NCI-H82 (cell line): ENCODE measurements at regions not wholly inside any gene's neighbourhood (a gene's known extent, or its start where the extent isn't known, plus 50 kb on each side); places are given as distances from the start of the nearest gene placed in this dataset.
A peak's percentile ranks its signal among the peaks of the same experiment; 100 is the strongest.
"Not testable (repeated sequence)": the region's sequence is repeated elsewhere in the genome, so short reads cannot be mapped to it uniquely, and the experiment has no call there.

Experiments used
- DNase-seq: peaks from one replicate; lab custom pipeline; 2025; lab: John Stamatoyannopoulos, UW

GRCh38 chr10:3347413-3348182 is 175.0 kb upstream of the PITRM1 start:
- DNase-seq: no peak

- no peak for DNase-seq
These were observed 174.3 kb upstream of the PITRM1 start for GRCh38 chr10:3346851-3347250.

GRCh38 chr10:3342771-3343170 is 170.2 kb upstream of the PITRM1 start:
- peak; percentile 25 for DNase-seq

GRCh38 chr10:3340127-3340730 is 167.6 kb upstream of the PITRM1 start:
- DNase-seq: peak; percentile 59

GRCh38 chr10:3339531-3339950 is 167.0 kb upstream of the PITRM1 start:
- DNase-seq: no peak

GRCh38 chr10:3339121-3339520 is 166.5 kb upstream of the PITRM1 start:
- DNase-seq: no peak

- no peak for DNase-seq
These were observed 165.2 kb upstream of the PITRM1 start for GRCh38 chr10:3337741-3338140.

- DNase-seq: no peak
These were observed 164.2 kb upstream of the PITRM1 start for GRCh38 chr10:3336673-3337293.

GRCh38 chr10:3333426-3333825 is 160.8 kb upstream of the PITRM1 start:
- DNase-seq: peak; percentile 28

GRCh38 chr10:3331690-3332230 is 159.2 kb upstream of the PITRM1 start:
- DNase-seq: no peak

- DNase-seq: no peak
These were observed 158.6 kb upstream of the PITRM1 start for GRCh38 chr10:3331187-3331586.

GRCh38 chr10:3330663-3331062 is 158.1 kb upstream of the PITRM1 start:
- no peak for DNase-seq

GRCh38 chr10:3325954-3326750 is 153.6 kb upstream of the PITRM1 start:
- DNase-seq: no peak

GRCh38 chr10:3324612-3325038 is 152.0 kb upstream of the PITRM1 start:
- DNase-seq: no peak

GRCh38 chr10:3323865-3324498 is 151.4 kb upstream of the PITRM1 start:
- no peak for DNase-seq

- DNase-seq: no peak
These were observed 148.5 kb upstream of the PITRM1 start for GRCh38 chr10:3321123-3321522.

- no peak for DNase-seq
These were observed 147.2 kb upstream of the PITRM1 start for GRCh38 chr10:3319811-3320226.

GRCh38 chr10:3318480-3318807 is 145.9 kb upstream of the PITRM1 start:
- DNase-seq: not testable (repeated sequence)

- not testable (repeated sequence) for DNase-seq
These were observed 145.2 kb upstream of the PITRM1 start for GRCh38 chr10:3317553-3318479.

- not testable (repeated sequence) for DNase-seq
These were observed 142.0 kb upstream of the PITRM1 start for GRCh38 chr10:3314445-3315085.
